Skeletal muscle tissue (tissue), 3 donors: ENCODE measurements at regions not wholly inside any gene's neighbourhood (a gene's known extent, or its start where the extent isn't known, plus 50 kb on each side); places are given as distances from the start of the nearest gene placed in this dataset.
A peak's percentile ranks its signal among the peaks of the same experiment; 100 is the strongest.

ENCODE experiments used
- H3K27ac ChIP-seq: one replicate; pipeline ENCODE4 v1.7.0; 2013; ENCODE audit warnings: mild to moderate bottlenecking, low read depth, low read length, inconsistent platforms
- H3K27me3 ChIP-seq, 3 donors: one replicate each; pipeline ENCODE4 v1.7.0; 2013; ENCODE audit warnings: low read length in 3 of 3; ENCODE audit not compliant: control insufficient read depth in 3 of 3, insufficient read depth in 3 of 3
- H3K36me3 ChIP-seq, 3 donors: one replicate each; pipeline ENCODE4 v1.7.0; 2013; ENCODE audit warnings: low read length in 3 of 3; ENCODE audit not compliant: control insufficient read depth in 3 of 3, insufficient read depth in 3 of 3
- H3K4me1 ChIP-seq, 3 donors: one replicate each; pipeline ENCODE4 v1.7.0; 2013; ENCODE audit warnings: low read length in 3 of 3, mild to moderate bottlenecking in 3 of 3; ENCODE audit not compliant: control insufficient read depth in 3 of 3, insufficient read depth in 3 of 3
- H3K4me3 ChIP-seq, 3 donors: one replicate each; pipeline ENCODE4 v1.7.0; 2013; ENCODE audit warnings: low read length in 3 of 3
- H3K9ac ChIP-seq, 3 donors: one replicate each; pipeline ENCODE4 v1.7.0; 2013; ENCODE audit warnings: low read length in 3 of 3, mild to moderate bottlenecking in 3 of 3, moderate library complexity in 2 of 3, low read depth in 1 of 3
- H3K9me3 ChIP-seq, 3 donors: one replicate each; pipeline ENCODE4 v1.7.0; 2013; ENCODE audit warnings: low read length in 3 of 3; ENCODE audit not compliant: control insufficient read depth in 3 of 3
- donor health status: Osteomylitis.

DNA sequence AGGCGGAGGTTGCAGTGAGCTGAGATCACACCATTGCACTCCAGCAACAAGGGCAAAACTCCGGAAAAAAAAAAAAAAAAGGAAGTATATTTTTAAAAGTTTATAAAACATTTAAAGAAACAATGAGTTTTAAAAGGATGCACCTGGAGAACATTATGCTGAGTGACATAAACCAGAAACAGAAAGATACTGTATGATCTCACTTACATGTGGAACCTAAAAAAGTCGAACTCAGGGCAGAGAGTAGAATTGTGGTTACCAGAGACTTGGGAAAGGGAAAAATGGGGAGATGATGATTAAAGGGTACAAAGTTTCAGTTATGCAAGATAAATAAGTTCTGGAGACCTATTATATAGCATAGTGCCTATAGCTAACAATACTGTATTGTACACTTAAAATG, 52.8 kb upstream of the RTN4 start:
- Histone ChIP-seq H3K4me1 (peaks cover 8 to 15% (median 13%) of the 10 kb centered on the region in 3 donors), H3K9ac (no peak overlapping the region), H3K36me3 (no peaks in the 10 kb centered on the region), H3K27ac (no peak overlapping the region), H3K9me3 (no peaks in the 10 kb centered on the region), H3K4me3 (no peak overlapping the region), H3K27me3 (no peaks in the 10 kb centered on the region)

- Histone ChIP-seq H3K36me3 (no peaks in the 10 kb centered on the region), H3K4me3 (no peak overlapping the region), H3K27ac (peak overlapping the region; percentile 43), H3K27me3 (no peaks in the 10 kb centered on the region), H3K9me3 (no peaks in the 10 kb centered on the region), H3K9ac (no peak overlapping the region), H3K4me1 (peaks cover 8 to 21% (median 21%) of the 10 kb centered on the region in 3 donors)
Measured at GRCh38 chr2:55102056-55102812, 52.0 kb upstream of the RTN4 start.

DNA sequence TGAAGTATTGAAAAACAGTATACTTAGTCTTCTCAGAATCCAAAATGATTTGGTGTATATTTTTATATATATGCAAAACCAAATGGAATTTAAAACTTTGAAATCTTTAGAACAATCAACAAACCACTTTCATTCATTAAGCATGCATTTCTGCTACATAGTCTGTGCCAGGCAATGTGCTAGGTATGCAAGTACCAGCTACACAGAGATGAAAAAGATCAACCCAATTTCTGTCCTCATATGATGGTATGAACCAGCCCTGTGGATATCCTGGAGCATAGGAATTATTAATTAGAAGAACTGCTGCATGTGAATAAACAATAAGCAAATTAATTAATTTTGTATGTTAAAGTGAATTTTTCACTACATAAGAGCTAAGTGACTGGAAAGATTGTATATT, 51.2 kb upstream of the RTN4 start:
- Histone ChIP-seq H3K27ac (no peak overlapping the region), H3K36me3 (no peaks in the 10 kb centered on the region), H3K4me1 (peaks cover 10 to 26% (median 23%) of the 10 kb centered on the region in 3 donors), H3K27me3 (no peaks in the 10 kb centered on the region), H3K9ac (no peak overlapping the region), H3K4me3 (no peak overlapping the region), H3K9me3 (no peaks in the 10 kb centered on the region)

DNA sequence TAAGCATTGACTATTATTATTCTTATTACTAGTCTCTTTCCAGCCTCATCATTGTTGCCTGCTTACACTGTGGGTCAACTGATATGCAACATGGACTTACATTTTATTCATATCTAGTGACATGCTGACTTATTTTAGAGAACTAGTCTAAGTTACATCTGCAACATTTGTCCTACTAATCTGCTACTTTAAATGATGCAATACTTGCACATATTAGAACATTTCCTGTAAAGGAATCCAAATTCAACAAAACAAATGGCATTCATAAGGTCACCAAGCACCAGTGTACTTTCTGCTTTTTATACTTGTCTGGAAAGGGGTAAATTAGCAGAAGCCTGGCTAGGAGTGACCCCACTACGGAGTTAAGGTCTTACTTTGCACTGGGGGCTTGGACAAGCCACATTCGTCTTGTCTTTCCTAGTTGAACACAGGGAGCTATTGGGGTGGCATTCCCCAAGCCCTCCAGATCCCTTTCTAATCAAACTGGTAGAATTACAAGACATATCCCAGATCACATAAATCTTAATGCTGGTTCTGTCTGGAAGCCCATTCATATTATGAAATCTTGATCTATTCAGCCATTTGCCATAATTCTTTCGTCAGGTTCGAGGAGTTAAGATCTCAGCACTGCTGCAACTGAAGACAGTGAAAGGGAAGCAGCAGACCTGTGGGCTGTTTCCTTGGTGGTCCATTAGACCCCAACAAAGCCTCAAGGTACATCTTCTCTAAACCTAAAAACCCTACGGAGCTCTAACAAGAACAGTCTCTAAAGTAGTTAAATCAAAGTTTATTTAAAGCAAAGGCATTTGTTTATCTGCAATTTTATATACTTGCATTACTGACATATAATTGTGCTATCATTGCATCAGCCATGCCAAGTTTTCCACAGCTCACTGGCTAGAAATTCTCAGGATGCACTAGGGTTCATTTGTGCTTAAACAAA, 49.9 kb upstream of the RTN4 start:
- Histone ChIP-seq H3K9me3 (no peaks in the 10 kb centered on the region), H3K36me3 (no peaks in the 10 kb centered on the region), H3K27ac (peak overlapping the region; percentile 81), H3K4me1 (peaks cover 10 to 29% (median 23%) of the 10 kb centered on the region in 3 donors), H3K27me3 (no peaks in the 10 kb centered on the region), H3K4me3 (peak overlapping the region in 1 of 3 donors; percentile 25), H3K9ac (peak overlapping the region in 2 of 3 donors; percentile 33 to 36)
